ENCODE measurements at regions not wholly inside any gene's neighbourhood (a gene's known extent, or its start where the extent isn't known, plus 50 kb on each side); places are given as distances from the start of the nearest gene placed in this dataset.

- no peak for DNase-seq (ENCODE audit: extremely low read depth in 1 of 2, low read depth in 1 of 2)
These were observed 660.0 kb upstream of the CCDC54 start for GRCh38 chr3:106717178-106717780.

- DNase-seq (ENCODE audit: extremely low read depth in 1 of 2, low read depth in 1 of 2): no peak
These were observed 658.2 kb upstream of the CCDC54 start for GRCh38 chr3:106719077-106719476.

- no peak for DNase-seq (ENCODE audit: extremely low read depth in 1 of 2, low read depth in 1 of 2)
These were observed 657.7 kb upstream of the CCDC54 start for GRCh38 chr3:106719583-106719982.

GRCh38 chr3:106720510-106720909, 656.7 kb upstream of the CCDC54 start:
- no peak for DNase-seq (ENCODE audit: extremely low read depth in 1 of 2, low read depth in 1 of 2)

- no peak for DNase-seq (ENCODE audit: extremely low read depth in 1 of 2, low read depth in 1 of 2)
These were observed 651.7 kb upstream of the CCDC54 start for GRCh38 chr3:106725566-106725965.

- no peak for DNase-seq (ENCODE audit: extremely low read depth in 1 of 2, low read depth in 1 of 2)
These were observed 648.7 kb upstream of the CCDC54 start for GRCh38 chr3:106728315-106729098.

- no peak for DNase-seq (ENCODE audit: extremely low read depth in 1 of 2, low read depth in 1 of 2)
These were observed 647.8 kb upstream of the CCDC54 start for GRCh38 chr3:106729481-106729880.

- DNase-seq (ENCODE audit: extremely low read depth in 1 of 2, low read depth in 1 of 2): no peak
These were observed 646.0 kb upstream of the CCDC54 start for GRCh38 chr3:106731230-106731629.

GRCh38 chr3:106734712-106735111, 642.5 kb upstream of the CCDC54 start:
- no peak for DNase-seq (ENCODE audit: extremely low read depth in 1 of 2, low read depth in 1 of 2)

GRCh38 chr3:106737265-106737664, 640.0 kb upstream of the CCDC54 start:
- no peak for DNase-seq (ENCODE audit: extremely low read depth in 1 of 2, low read depth in 1 of 2)

GRCh38 chr3:106740116-106740515, 637.1 kb upstream of the CCDC54 start:
- DNase-seq (ENCODE audit: extremely low read depth in 1 of 2, low read depth in 1 of 2): no peak

GRCh38 chr3:106745344-106746168, 631.7 kb upstream of the CCDC54 start:
- DNase-seq (ENCODE audit: extremely low read depth in 1 of 2, low read depth in 1 of 2): no peak

GRCh38 chr3:106746286-106746685, 631.0 kb upstream of the CCDC54 start:
- DNase-seq (ENCODE audit: extremely low read depth in 1 of 2, low read depth in 1 of 2): no peak

- no peak for DNase-seq (ENCODE audit: extremely low read depth in 1 of 2, low read depth in 1 of 2)
These were observed 628.6 kb upstream of the CCDC54 start for GRCh38 chr3:106748472-106749262.

- DNase-seq (ENCODE audit: extremely low read depth in 1 of 2, low read depth in 1 of 2): no peak
These were observed 627.1 kb upstream of the CCDC54 start for GRCh38 chr3:106750092-106750491.

- DNase-seq (ENCODE audit: extremely low read depth in 1 of 2, low read depth in 1 of 2): no peak
These were observed 621.9 kb upstream of the CCDC54 start for GRCh38 chr3:106755336-106755735.

- DNase-seq (ENCODE audit: extremely low read depth in 1 of 2, low read depth in 1 of 2): no peak
These were observed 620.3 kb upstream of the CCDC54 start for GRCh38 chr3:106756901-106757300.

GRCh38 chr3:106758459-106758858, 618.8 kb upstream of the CCDC54 start:
- no peak for DNase-seq (ENCODE audit: extremely low read depth in 1 of 2, low read depth in 1 of 2)

- DNase-seq (ENCODE audit: extremely low read depth in 1 of 2, low read depth in 1 of 2): no peak
These were observed 617.5 kb upstream of the CCDC54 start for GRCh38 chr3:106759731-106760130.

GRCh38 chr3:106765342-106765741, 611.9 kb upstream of the CCDC54 start:
- no peak for DNase-seq (ENCODE audit: extremely low read depth in 1 of 2, low read depth in 1 of 2)

- no peak for DNase-seq (ENCODE audit: extremely low read depth in 1 of 2, low read depth in 1 of 2)
These were observed 608.2 kb upstream of the CCDC54 start for GRCh38 chr3:106768941-106769480.
